ENCODE measurements at regions not wholly inside any gene's neighbourhood (a gene's known extent, or its start where the extent isn't known, plus 50 kb on each side); places are given as distances from the start of the nearest gene placed in this dataset.

DNA sequence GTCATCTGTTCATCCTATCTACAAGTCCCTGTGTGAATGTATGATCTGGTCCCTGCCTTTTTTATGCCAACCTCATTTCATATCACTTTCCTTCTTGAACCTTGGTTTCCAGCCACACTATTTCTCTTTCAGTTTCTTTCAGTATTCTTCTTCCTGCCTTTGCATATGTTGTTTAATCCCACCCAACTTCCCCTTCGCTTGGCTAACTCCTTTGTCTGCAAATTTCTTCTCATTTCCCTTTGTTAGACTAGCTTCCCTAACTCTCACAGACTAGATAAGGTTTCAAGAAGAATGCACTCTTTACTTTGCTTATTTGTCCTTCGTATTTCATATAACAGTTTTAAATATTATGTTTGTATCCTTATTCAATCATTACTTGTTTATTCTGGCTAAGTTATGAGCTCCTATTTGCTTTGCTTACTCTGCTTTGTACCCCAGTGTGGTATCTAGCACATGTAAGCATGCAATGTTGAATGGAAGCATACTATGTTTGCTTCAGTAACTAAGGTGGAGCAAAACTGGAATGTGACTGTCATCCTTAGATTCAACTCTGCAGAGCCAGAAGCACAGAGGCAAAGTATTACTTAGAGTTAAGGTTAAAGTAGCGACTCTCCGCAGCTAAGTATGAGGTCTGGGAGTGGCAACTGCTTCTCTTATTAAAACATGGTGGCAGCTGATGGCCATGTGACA is 681.3 kb downstream of the CPS1 start:
- H3K36me3 ChIP-seq (ENCODE audit: control insufficient read depth in 4 of 4, insufficient read depth in 3 of 4, low read depth in 1 of 4, low read length in 3 of 4) = no peaks in the 10 kb centered on the region
- WGBS = 66% methylated on average over 4 of the region's 4 CpGs
- TF ChIP-seq YY1 (IDR thresholded peaks at IDR 0.05) = no peak
- TF ChIP-seq TAF1 (conservative IDR thresholded peaks at IDR 0.05) = no peak
- TF ChIP-seq, protein P1, sequence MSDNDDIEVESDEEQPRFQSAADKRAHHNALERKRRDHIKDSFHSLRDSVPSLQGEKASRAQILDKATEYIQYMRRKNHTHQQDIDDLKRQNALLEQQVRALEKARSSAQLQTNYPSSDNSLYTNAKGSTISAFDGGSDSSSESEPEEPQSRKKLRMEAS (IDR thresholded peaks at IDR 0.05) = no peak
- TF ChIP-seq GABPA (IDR thresholded peaks at IDR 0.05 in 1 of 2, conservative IDR thresholded peaks at IDR 0.05 in 1 of 2) = no peak
- TF ChIP-seq, protein P2, sequence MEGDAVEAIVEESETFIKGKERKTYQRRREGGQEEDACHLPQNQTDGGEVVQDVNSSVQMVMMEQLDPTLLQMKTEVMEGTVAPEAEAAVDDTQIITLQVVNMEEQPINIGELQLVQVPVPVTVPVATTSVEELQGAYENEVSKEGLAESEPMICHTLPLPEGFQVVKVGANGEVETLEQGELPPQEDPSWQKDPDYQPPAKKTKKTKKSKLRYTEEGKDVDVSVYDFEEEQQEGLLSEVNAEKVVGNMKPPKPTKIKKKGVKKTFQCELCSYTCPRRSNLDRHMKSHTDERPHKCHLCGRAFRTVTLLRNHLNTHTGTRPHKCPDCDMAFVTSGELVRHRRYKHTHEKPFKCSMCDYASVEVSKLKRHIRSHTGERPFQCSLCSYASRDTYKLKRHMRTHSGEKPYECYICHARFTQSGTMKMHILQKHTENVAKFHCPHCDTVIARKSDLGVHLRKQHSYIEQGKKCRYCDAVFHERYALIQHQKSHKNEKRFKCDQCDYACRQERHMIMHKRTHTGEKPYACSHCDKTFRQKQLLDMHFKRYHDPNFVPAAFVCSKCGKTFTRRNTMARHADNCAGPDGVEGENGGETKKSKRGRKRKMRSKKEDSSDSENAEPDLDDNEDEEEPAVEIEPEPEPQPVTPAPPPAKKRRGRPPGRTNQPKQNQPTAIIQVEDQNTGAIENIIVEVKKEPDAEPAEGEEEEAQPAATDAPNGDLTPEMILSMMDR (IDR thresholded peaks at IDR 0.05; ENCODE audit: low read depth, low read length, missing input control) = no peak
- no peak for TF ChIP-seq HNF4A (conservative IDR thresholded peaks at IDR 0.05)
- no peak for TF ChIP-seq NR2F2 (IDR thresholded peaks at IDR 0.05)
- TF ChIP-seq FOXA1 (IDR thresholded peaks at IDR 0.05) = no peak
- no peak for TF ChIP-seq FOXA2 (IDR thresholded peaks at IDR 0.05)
- TF ChIP-seq, protein P3, sequence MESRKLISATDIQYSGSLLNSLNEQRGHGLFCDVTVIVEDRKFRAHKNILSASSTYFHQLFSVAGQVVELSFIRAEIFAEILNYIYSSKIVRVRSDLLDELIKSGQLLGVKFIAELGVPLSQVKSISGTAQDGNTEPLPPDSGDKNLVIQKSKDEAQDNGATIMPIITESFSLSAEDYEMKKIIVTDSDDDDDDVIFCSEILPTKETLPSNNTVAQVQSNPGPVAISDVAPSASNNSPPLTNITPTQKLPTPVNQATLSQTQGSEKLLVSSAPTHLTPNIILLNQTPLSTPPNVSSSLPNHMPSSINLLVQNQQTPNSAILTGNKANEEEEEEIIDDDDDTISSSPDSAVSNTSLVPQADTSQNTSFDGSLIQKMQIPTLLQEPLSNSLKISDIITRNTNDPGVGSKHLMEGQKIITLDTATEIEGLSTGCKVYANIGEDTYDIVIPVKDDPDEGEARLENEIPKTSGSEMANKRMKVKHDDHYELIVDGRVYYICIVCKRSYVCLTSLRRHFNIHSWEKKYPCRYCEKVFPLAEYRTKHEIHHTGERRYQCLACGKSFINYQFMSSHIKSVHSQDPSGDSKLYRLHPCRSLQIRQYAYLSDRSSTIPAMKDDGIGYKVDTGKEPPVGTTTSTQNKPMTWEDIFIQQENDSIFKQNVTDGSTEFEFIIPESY (IDR thresholded peaks at IDR 0.05) = no peak
- TF ChIP-seq JUND (IDR thresholded peaks at IDR 0.05) = no peak
- H3K27me3 ChIP-seq (ENCODE audit: control insufficient read depth in 4 of 4, insufficient read depth in 4 of 4, low read length in 3 of 4) = no peaks in the 10 kb centered on the region
- H3K27ac ChIP-seq (ENCODE audit: low read depth in 1 of 2, low read length in 2 of 2) = no peak overlapping the region
- peaks cover 0 to 7% (median 0%) of the 10 kb centered on the region in 4 donors for H3K9me3 ChIP-seq (ENCODE audit: control insufficient read depth in 4 of 4, low read length in 3 of 4)
- H3K9ac ChIP-seq (ENCODE audit: low read depth in 1 of 2, low read length in 2 of 2) = no peak overlapping the region
- no peak for DNase-seq (ENCODE audit: low spot score)
- no peaks in the 10 kb centered on the region for H3K4me1 ChIP-seq (ENCODE audit: control insufficient read depth in 4 of 4, insufficient read depth in 4 of 4, low read length in 3 of 4)
- H3K4me3 ChIP-seq (ENCODE audit: low read depth in 1 of 3, low read length in 3 of 3) = no peak overlapping the region

DNA sequence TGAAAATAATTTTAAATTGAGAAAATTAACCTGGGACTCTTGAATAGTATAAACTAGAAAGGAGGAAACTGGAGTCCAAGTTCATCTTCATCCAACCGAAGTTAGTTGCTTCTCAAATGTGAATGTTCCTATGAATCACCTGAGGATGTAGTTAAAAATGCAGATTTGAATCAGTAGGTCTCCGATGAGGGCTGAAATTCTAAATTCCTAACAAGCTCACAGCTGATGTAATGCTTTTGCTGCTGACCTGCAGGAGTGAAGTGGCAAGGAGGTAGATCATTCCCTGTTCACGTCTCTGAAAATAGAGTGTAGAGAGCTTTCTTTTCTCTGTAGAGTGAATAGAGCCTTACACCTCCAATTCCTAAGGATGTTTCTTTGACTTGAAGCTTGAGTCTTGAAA is 685.5 kb downstream of the CPS1 start:
- no peak overlapping the region for H3K9ac ChIP-seq (ENCODE audit: low read depth in 1 of 2, low read length in 2 of 2)
- TF ChIP-seq GABPA (IDR thresholded peaks at IDR 0.05 in 1 of 2, conservative IDR thresholded peaks at IDR 0.05 in 1 of 2) = no peak
- no peak for TF ChIP-seq FOXA1 (IDR thresholded peaks at IDR 0.05)
- TF ChIP-seq, protein P1 (IDR thresholded peaks at IDR 0.05) = no peak
- no peak for TF ChIP-seq TAF1 (conservative IDR thresholded peaks at IDR 0.05)
- TF ChIP-seq EGR1 (IDR thresholded peaks at IDR 0.05; ENCODE audit: low read depth in 2 of 2) = no peak
- TF ChIP-seq, protein P3 (IDR thresholded peaks at IDR 0.05) = no peak
- TF ChIP-seq FOXA2 (IDR thresholded peaks at IDR 0.05) = no peak
- TF ChIP-seq JUND (IDR thresholded peaks at IDR 0.05) = no peak
- TF ChIP-seq RAD21 (IDR thresholded peaks at IDR 0.05) = no peak
- no peak for TF ChIP-seq HNF4A (conservative IDR thresholded peaks at IDR 0.05)
- no peak for TF ChIP-seq RXRA (IDR thresholded peaks at IDR 0.05)
- TF ChIP-seq HNF4G (IDR thresholded peaks at IDR 0.05) = no peak
- TF ChIP-seq, protein P4, sequence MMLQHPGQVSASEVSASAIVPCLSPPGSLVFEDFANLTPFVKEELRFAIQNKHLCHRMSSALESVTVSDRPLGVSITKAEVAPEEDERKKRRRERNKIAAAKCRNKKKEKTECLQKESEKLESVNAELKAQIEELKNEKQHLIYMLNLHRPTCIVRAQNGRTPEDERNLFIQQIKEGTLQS (IDR thresholded peaks at IDR 0.05) = no peak
- TF ChIP-seq, protein P5, sequence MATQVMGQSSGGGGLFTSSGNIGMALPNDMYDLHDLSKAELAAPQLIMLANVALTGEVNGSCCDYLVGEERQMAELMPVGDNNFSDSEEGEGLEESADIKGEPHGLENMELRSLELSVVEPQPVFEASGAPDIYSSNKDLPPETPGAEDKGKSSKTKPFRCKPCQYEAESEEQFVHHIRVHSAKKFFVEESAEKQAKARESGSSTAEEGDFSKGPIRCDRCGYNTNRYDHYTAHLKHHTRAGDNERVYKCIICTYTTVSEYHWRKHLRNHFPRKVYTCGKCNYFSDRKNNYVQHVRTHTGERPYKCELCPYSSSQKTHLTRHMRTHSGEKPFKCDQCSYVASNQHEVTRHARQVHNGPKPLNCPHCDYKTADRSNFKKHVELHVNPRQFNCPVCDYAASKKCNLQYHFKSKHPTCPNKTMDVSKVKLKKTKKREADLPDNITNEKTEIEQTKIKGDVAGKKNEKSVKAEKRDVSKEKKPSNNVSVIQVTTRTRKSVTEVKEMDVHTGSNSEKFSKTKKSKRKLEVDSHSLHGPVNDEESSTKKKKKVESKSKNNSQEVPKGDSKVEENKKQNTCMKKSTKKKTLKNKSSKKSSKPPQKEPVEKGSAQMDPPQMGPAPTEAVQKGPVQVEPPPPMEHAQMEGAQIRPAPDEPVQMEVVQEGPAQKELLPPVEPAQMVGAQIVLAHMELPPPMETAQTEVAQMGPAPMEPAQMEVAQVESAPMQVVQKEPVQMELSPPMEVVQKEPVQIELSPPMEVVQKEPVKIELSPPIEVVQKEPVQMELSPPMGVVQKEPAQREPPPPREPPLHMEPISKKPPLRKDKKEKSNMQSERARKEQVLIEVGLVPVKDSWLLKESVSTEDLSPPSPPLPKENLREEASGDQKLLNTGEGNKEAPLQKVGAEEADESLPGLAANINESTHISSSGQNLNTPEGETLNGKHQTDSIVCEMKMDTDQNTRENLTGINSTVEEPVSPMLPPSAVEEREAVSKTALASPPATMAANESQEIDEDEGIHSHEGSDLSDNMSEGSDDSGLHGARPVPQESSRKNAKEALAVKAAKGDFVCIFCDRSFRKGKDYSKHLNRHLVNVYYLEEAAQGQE (IDR thresholded peaks at IDR 0.05) = no peak
- H3K27me3 ChIP-seq (ENCODE audit: control insufficient read depth in 4 of 4, insufficient read depth in 4 of 4, low read length in 3 of 4) = no peaks in the 10 kb centered on the region
- no peaks in the 10 kb centered on the region for H3K4me1 ChIP-seq (ENCODE audit: control insufficient read depth in 4 of 4, insufficient read depth in 4 of 4, low read length in 3 of 4)
- WGBS = 90% methylated on average over 3 of the region's 3 CpGs
- no peak overlapping the region for H3K4me3 ChIP-seq (ENCODE audit: low read depth in 1 of 3, low read length in 3 of 3)
- DNase-seq (ENCODE audit: low spot score) = no peak
- no peaks in the 10 kb centered on the region for H3K36me3 ChIP-seq (ENCODE audit: control insufficient read depth in 4 of 4, insufficient read depth in 3 of 4, low read depth in 1 of 4, low read length in 3 of 4)
- H3K9me3 ChIP-seq (ENCODE audit: control insufficient read depth in 4 of 4, low read length in 3 of 4) = no peaks in the 10 kb centered on the region
- H3K27ac ChIP-seq (ENCODE audit: low read depth in 1 of 2, low read length in 2 of 2) = no peak overlapping the region

All from liver (tissue), 8 donors.